Trophoblast cell (in vitro differentiated cells and primary cell): ENCODE measurements at regions not wholly inside any gene's neighbourhood (a gene's known extent, or its start where the extent isn't known, plus 50 kb on each side); places are given as distances from the start of the nearest gene placed in this dataset.

Experiments
- DNase-seq, 2 donors: peaks; one replicate each; pipeline ENCODE4 v3.0.0-alpha.2; 2016
- H2AFZ ChIP-seq: 2 replicates; pipeline ENCODE4 v1.6.1; 2013; ENCODE audit warnings: low read length, moderate library complexity, mild to moderate bottlenecking; ENCODE audit not compliant: insufficient read depth, poor library complexity
- H2AK5ac ChIP-seq: 2 replicates; pipeline ENCODE4 v1.6.1; 2013; ENCODE audit warnings: mild to moderate bottlenecking, low read length
- H2BK120ac ChIP-seq: 2 replicates; pipeline ENCODE4 v1.6.1; 2013; ENCODE audit warnings: low read length, mild to moderate bottlenecking, moderate library complexity; ENCODE audit not compliant: insufficient read depth, poor library complexity
- H2BK12ac ChIP-seq: 2 replicates; pipeline ENCODE4 v1.6.1; 2013; ENCODE audit warnings: mild to moderate bottlenecking, low read length, moderate library complexity
- H2BK5ac ChIP-seq: 2 replicates; pipeline ENCODE4 v1.6.1; 2013; ENCODE audit warnings: low read length, low read depth, moderate library complexity, mild to moderate bottlenecking; ENCODE audit not compliant: poor library complexity
- H3K14ac ChIP-seq: 2 replicates; pipeline ENCODE4 v1.6.1; 2013; ENCODE audit warnings: mild to moderate bottlenecking, low read length
- H3K18ac ChIP-seq: 2 replicates; pipeline ENCODE4 v1.6.1; 2013; ENCODE audit warnings: mild to moderate bottlenecking, low read length
- H3K23ac ChIP-seq: 2 replicates; pipeline ENCODE4 v1.6.1; 2013; ENCODE audit warnings: low read length
- H3K27ac ChIP-seq: 2 replicates; pipeline ENCODE4 v1.5.1; 2013; ENCODE audit warnings: low read depth, mild to moderate bottlenecking, inconsistent platforms, low read length, moderate library complexity
- H3K27me3 ChIP-seq: 2 replicates; pipeline ENCODE4 v1.6.1; 2013; ENCODE audit warnings: inconsistent platforms, mild to moderate bottlenecking, low read length, moderate library complexity; ENCODE audit not compliant: insufficient read depth
- H3K36me3 ChIP-seq, 2 experiments: 1 replicate in 1 of 2; 2 replicates in 1 of 2; pipeline ENCODE4 v1.6.1; 2013; ENCODE audit warnings: low read length in 2 of 2, mild to moderate bottlenecking in 2 of 2, moderate library complexity in 1 of 2; ENCODE audit not compliant: insufficient read depth in 2 of 2, control insufficient read depth in 1 of 2
- H3K4ac ChIP-seq: 2 replicates; pipeline ENCODE4 v1.6.1; 2013; ENCODE audit warnings: low read depth, mild to moderate bottlenecking, low read length, moderate library complexity
- H3K4me1 ChIP-seq, 2 experiments: 1 replicate in 1 of 2; 2 replicates in 1 of 2; pipeline ENCODE4 v1.6.1; 2013; ENCODE audit warnings: low read length in 2 of 2, mild to moderate bottlenecking in 2 of 2, moderate library complexity in 1 of 2; ENCODE audit not compliant: insufficient read depth in 2 of 2, control insufficient read depth in 1 of 2
- H3K4me2 ChIP-seq: 2 replicates; pipeline ENCODE4 v1.6.1; 2013; ENCODE audit warnings: inconsistent platforms, mild to moderate bottlenecking, low read length, moderate library complexity
- H3K4me3 ChIP-seq: 2 replicates; pipeline ENCODE4 v1.5.1; 2013; ENCODE audit warnings: mild to moderate bottlenecking, low read depth, low read length, inconsistent platforms
- H3K79me1 ChIP-seq: one replicate; pipeline ENCODE4 v1.6.1; 2013; ENCODE audit warnings: low read length
- H3K79me2 ChIP-seq: 2 replicates; pipeline ENCODE4 v1.6.1; 2013; ENCODE audit warnings: low read length, mild to moderate bottlenecking; ENCODE audit not compliant: control insufficient read depth, insufficient read depth, poor library complexity
- H3K9ac ChIP-seq: 2 replicates; pipeline ENCODE4 v1.6.1; 2013; ENCODE audit warnings: mild to moderate bottlenecking, low read length
- H3K9me3 ChIP-seq: 2 replicates; pipeline ENCODE4 v1.6.1; 2013; ENCODE audit warnings: low read depth, mild to moderate bottlenecking, control low read depth, inconsistent platforms, low read length; ENCODE audit not compliant: insufficient read depth
- H4K12ac ChIP-seq: 2 replicates; pipeline ENCODE4 v1.6.1; 2013; ENCODE audit warnings: low read depth, mild to moderate bottlenecking, low read length, moderate library complexity
- H4K8ac ChIP-seq: 2 replicates; pipeline ENCODE4 v1.6.1; 2013; ENCODE audit warnings: low read depth, mild to moderate bottlenecking, low read length, moderate library complexity
- H4K91ac ChIP-seq: one replicate; pipeline ENCODE4 v1.6.1; 2013; ENCODE audit warnings: low read depth, mild to moderate bottlenecking, low read length, moderate library complexity
- WGBS: extraction: QIAGEN DNeasy Blood & Tissue Kit; methylation state at CpG from one replicate; pipeline ENCODE4 v1.1.7; 2013; ENCODE audit warnings: missing lambda C conversion rate; ENCODE audit not compliant: insufficient read length, insufficient coverage; ENCODE audit errors: extremely low coverage; 5-methylcytosine and 5-hydroxymethylcytosine counted together

DNA sequence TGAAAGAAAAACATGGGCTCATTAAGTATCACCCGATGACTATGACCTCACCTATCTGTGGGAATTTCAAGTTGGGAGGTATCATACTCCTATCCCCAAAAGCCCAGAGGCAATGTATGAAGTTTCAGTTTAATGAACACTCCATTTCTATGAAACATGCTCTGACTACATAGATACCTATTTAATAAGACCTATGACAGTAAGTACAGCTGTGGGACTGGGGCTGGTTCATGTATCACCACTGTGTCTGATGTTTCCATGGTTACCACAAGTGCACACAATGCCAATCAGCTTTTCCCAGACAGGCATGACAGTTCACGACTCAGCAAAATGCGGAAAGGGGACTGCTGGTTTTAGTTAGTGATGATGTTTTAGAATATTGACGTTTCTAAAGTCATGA, 167.7 kb downstream of the SIPA1L2 start:
- Histone ChIP-seq H3K4me3 (no peak overlapping the region), H3K9me3 (peaks cover 2% of the 10 kb centered on the region), H4K12ac (no peak overlapping the region), H3K23ac (no peak overlapping the region), H3K27ac (no peak overlapping the region), H2BK12ac (no peak overlapping the region), H3K36me3 (peaks cover 5 to 18% of the 10 kb centered on the region in 2 experiments), H2AK5ac (no peak overlapping the region), H3K79me2 (no peaks in the 10 kb centered on the region), H4K91ac (no peak overlapping the region), H4K8ac (no peak overlapping the region), H3K27me3 (no peaks in the 10 kb centered on the region), H3K4ac (no peak overlapping the region), H3K18ac (no peak overlapping the region), H3K4me2 (no peak overlapping the region), H3K9ac (no peak overlapping the region), H2AFZ (no peak overlapping the region), H2BK120ac (no peak overlapping the region), H3K79me1 (peaks cover 3% of the 10 kb centered on the region), H2BK5ac (no peak overlapping the region), H3K14ac (no peak overlapping the region), H3K4me1 (peaks cover 3 to 20% of the 10 kb centered on the region in 2 experiments)
- WGBS, result no CpG with 5 or more reads among the region's 4 CpGs
- peak in 1 of 2 donors; percentile 6 for DNase-seq

DNA sequence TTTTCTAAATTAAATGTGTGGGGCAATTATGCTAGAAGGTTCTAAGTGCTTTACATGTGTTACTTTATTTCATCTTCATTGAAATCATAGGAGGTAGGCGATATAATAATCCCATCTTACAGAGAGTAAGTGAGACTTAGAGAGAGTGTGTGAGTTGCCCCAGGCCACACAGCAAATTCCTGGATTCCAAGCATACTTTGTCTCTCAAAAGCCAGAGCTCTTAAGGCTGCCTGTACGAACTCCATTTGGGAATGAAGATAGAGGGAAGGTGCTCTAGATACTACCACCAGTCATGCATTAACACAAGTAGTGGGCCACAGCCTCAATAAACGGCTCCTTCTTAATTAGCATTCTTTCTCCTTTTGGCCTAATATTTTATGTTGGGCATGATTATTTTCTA, 170.1 kb downstream of the SIPA1L2 start:
- no peak overlapping the region for H3K4me3 ChIP-seq
- H2BK5ac ChIP-seq, result peak overlapping the region; percentile 57
- H3K36me3 ChIP-seq, result peaks cover 2 to 10% of the 10 kb centered on the region in 2 experiments
- H2AFZ ChIP-seq, result no peak overlapping the region
- H4K8ac ChIP-seq, result no peak overlapping the region
- H3K14ac ChIP-seq, result no peak overlapping the region
- WGBS, result no CpG with 5 or more reads among the region's 3 CpGs
- H2AK5ac ChIP-seq, result no peak overlapping the region
- no peak overlapping the region for H4K12ac ChIP-seq
- no peaks in the 10 kb centered on the region for H3K79me2 ChIP-seq
- no peak overlapping the region for H3K4me2 ChIP-seq
- H3K23ac ChIP-seq, result no peak overlapping the region
- peaks cover 3 to 20% of the 10 kb centered on the region in 2 experiments for H3K4me1 ChIP-seq
- peak; percentile 48 to 81 for DNase-seq
- no peak overlapping the region for H3K4ac ChIP-seq
- no peaks in the 10 kb centered on the region for H3K27me3 ChIP-seq
- no peak overlapping the region for H2BK120ac ChIP-seq
- peaks cover 3% of the 10 kb centered on the region for H3K79me1 ChIP-seq
- no peak overlapping the region for H3K9ac ChIP-seq
- peaks cover 2% of the 10 kb centered on the region for H3K9me3 ChIP-seq
- H3K18ac ChIP-seq, result no peak overlapping the region
- H2BK12ac ChIP-seq, result no peak overlapping the region
- H3K27ac ChIP-seq, result peak overlapping the region; percentile 50
- no peak overlapping the region for H4K91ac ChIP-seq

DNA sequence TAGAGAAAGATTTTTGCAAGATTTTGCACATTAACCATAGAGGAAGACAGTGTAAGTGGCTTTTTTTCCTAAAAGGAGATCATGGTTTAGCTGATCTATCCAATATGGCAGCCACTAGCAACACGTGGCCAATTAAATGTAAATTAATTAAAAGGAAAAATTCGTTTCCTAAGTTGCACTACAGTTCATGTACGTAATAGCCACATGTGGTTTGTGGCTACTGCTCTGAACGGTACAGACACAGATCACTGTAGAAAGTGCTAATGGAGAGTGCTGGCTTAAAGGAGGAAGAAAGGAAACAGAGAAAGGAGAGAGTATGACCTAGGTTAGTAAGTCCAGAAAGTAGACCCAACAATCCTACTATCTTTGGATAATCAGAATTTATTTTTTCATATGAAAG, 170.8 kb downstream of the SIPA1L2 start:
- Histone ChIP-seq H4K91ac (no peak overlapping the region), H2BK12ac (no peak overlapping the region), H2AK5ac (no peak overlapping the region), H3K79me2 (no peaks in the 10 kb centered on the region), H2AFZ (no peak overlapping the region), H3K4me1 (peaks cover 3 to 20% of the 10 kb centered on the region in 2 experiments), H3K4me2 (no peak overlapping the region), H4K8ac (no peak overlapping the region), H4K12ac (no peak overlapping the region), H3K23ac (no peak overlapping the region), H2BK5ac (no peak overlapping the region), H3K27ac (peak overlapping the region; percentile 49), H2BK120ac (no peak overlapping the region), H3K4ac (no peak overlapping the region), H3K27me3 (no peaks in the 10 kb centered on the region), H3K4me3 (no peak overlapping the region), H3K9me3 (peaks cover 2% of the 10 kb centered on the region), H3K36me3 (peaks cover 2 to 8% of the 10 kb centered on the region in 2 experiments), H3K79me1 (peaks cover 3% of the 10 kb centered on the region), H3K18ac (no peak overlapping the region), H3K14ac (no peak overlapping the region), H3K9ac (no peak overlapping the region)
- DNase-seq, result no peak
- WGBS, result no CpG with 5 or more reads among the region's 4 CpGs

DNA sequence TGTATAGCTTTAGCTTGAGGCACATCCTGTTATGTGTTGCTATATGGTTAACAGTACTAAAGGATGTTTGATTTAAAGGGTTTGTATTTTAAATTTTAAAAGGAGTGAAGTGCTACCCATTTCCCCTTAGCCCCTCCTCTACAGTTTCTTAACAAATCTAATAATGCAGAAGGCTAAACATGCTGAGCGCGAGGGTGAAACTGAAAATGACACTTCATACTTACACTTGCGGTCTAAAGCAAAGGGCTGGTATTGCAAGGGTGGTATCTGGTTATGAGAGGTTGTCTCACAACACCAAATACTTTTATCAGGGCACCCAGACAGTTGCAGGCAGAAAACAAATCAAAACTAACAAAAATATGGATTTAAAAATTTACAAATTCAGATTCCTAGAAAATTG, 172.3 kb downstream of the SIPA1L2 start:
- no peak overlapping the region for H4K8ac ChIP-seq
- WGBS, result no CpG with 5 or more reads among the region's 3 CpGs
- H2BK12ac ChIP-seq, result peak overlapping the region; percentile 60
- no peak overlapping the region for H3K18ac ChIP-seq
- H2BK5ac ChIP-seq, result no peak overlapping the region
- DNase-seq, result no peak
- H4K12ac ChIP-seq, result no peak overlapping the region
- no peak overlapping the region for H3K9ac ChIP-seq
- H3K27ac ChIP-seq, result no peak overlapping the region
- H4K91ac ChIP-seq, result no peak overlapping the region
- no peak overlapping the region for H3K4me3 ChIP-seq
- no peaks in the 10 kb centered on the region for H3K79me2 ChIP-seq
- no peak overlapping the region for H3K4me2 ChIP-seq
- peaks cover 2% of the 10 kb centered on the region for H3K9me3 ChIP-seq
- no peak overlapping the region for H2AFZ ChIP-seq
- H2BK120ac ChIP-seq, result no peak overlapping the region
- H3K4ac ChIP-seq, result no peak overlapping the region
- no peak overlapping the region for H2AK5ac ChIP-seq
- no peaks in the 10 kb centered on the region for H3K27me3 ChIP-seq
- H3K14ac ChIP-seq, result no peak overlapping the region
- peaks cover 3% of the 10 kb centered on the region for H3K79me1 ChIP-seq
- H3K36me3 ChIP-seq, result peaks cover 0 to 8% of the 10 kb centered on the region in 2 experiments
- H3K23ac ChIP-seq, result no peak overlapping the region
- H3K4me1 ChIP-seq, result peaks cover 3 to 16% of the 10 kb centered on the region in 2 experiments
